ENCODE measurements at regions not wholly inside any gene's neighbourhood (a gene's known extent, or its start where the extent isn't known, plus 50 kb on each side); places are given as distances from the start of the nearest gene placed in this dataset.
"Not testable (repeated sequence)": the region's sequence is repeated elsewhere in the genome, so short reads cannot be mapped to it uniquely, and the experiment has no call there.

DNA sequence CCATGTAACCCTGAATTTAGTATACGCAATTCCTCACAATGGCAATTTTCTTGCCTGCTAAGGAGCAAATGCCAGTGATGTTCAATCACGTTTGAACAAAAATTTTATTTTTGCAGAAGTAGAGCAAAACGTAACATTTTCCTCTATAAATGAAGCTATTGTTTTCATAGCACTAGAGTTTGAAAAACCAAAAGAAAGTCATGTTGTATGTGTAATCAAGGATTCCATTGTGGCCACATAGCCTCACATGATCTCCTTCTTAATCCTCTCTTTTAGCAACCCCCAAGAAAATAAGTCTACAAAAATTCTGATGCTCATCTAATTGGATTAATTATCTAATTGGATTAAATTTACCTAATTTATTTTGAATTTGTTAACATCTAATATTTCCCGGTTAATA lies 1217.4 kb upstream of the FLRT2 start:
- no peak for DNase-seq (ENCODE audit: low spot score)

- no peak for DNase-seq (ENCODE audit: low spot score)
Observed at GRCh38 chr14:84323450-84323849, 1206.5 kb upstream of the FLRT2 start.

DNA sequence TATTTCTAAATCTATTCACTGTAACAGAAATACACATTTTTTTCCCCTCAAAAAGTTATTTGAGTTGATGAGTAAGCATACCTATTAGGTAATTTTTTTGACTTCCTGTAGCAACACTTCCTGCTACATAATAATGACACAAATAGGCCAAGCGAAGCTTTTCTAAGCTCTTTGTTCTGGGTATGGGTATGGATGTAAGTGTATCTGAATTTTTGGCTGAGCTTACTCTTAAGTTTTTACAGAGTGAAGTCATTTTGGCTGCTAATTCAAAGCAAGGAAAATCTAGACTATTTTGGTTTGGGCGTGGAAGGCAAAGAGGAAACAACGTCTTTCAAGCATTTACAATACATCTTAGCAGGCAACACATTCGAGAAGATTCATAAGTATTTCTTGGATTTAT lies 1206.0 kb upstream of the FLRT2 start:
- no peak for DNase-seq (ENCODE audit: low spot score)

DNA sequence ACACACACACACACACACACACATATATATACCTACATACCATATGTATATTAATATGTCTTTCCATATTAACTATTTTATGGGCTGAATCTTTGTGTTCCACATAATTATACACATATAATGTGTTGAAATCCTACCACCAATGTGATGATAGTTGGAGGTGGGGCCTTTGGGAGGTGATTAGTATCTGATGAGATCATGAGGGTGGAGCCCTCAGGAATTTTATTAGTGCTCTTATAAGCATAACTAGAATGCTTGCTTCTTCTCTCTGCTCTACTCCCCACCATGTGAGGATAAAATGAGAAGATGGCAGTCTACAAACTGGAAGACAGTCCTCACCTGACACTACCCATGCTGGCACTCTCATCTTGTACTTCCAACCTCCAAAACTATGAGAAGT lies 1193.5 kb upstream of the FLRT2 start:
- DNase-seq (ENCODE audit: low spot score), result no peak

DNA sequence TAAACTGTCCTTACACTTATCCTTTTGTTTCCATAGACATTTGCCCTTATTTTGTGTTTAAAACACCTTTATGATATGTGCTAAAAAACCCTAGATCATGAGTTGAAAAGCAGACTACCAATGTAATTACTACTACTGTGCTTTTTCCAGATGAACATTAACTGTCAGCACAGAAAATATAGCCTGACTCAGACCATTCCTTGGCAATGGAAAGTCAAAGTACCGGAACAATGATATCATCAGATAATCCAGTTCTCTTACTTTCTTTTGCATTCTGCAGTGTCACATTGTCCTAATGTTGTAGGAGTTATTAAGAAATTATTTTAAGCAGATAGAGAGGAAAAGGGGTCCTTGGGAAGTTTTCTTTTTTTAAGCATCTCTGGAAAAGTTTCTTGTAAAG lies 1189.0 kb upstream of the FLRT2 start:
- DNase-seq (ENCODE audit: low spot score), result no peak

GRCh38 chr14:84341867-84342266 lies 1188.1 kb upstream of the FLRT2 start:
- DNase-seq (ENCODE audit: low spot score), result not testable (repeated sequence)

DNA sequence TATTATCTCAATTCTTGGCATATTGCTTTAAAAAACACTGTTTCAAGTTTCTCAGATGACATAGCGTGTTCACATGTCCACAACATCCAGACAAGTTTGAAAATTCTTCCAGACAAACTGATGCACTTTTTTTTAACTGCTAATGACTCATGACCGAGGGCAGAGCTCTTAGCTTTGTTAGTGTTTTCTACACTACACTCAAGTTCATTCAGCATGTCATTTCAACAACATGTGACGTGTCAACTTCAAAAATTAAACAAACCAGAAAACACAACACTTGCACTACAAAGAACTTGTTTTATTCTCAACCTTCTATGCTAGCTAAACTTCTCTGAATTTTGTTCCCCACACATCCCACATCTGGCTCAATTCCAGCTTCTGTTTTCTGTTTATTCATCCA lies 1186.3 kb upstream of the FLRT2 start:
- no peak for DNase-seq (ENCODE audit: low spot score)

DNA sequence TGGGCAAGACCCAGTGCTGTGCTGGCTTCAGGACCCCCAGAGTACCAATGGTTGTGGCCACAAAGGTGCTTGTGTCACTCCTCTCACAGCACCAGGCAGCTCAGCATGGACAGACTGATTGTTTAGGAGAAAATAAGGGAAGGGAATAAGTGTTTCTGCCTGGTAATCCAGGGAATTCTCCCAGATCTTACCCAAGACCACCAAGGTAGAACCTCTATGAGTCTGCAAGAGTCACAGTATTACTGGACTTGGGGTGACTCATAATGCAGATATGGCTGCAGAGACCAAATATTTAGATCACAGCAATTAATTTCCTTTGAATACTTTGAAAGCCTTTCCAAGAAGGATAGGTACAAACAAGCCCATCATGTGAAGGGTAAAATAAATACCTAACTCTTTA lies 1178.3 kb upstream of the FLRT2 start:
- DNase-seq (ENCODE audit: low spot score), result no peak

DNA sequence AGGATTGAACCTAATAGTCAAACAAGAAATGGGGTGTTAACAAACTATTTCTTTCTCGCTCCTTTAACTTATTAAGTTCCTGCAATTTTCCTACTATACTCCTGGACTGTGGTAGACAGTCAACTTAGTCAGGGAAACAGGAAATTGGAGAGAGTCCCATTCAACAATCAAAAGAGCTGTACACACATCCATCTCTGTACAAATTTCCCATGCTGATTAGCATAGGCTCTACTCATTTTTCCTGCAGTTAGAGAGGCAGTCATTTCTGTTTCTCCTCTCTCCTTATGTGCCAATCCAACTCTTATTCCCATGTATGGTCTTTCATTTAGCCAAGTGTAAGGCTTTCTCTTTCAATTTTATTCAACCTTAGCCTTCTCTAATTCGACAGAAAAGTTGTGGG lies 1168.5 kb upstream of the FLRT2 start:
- no peak for DNase-seq (ENCODE audit: low spot score)

DNA sequence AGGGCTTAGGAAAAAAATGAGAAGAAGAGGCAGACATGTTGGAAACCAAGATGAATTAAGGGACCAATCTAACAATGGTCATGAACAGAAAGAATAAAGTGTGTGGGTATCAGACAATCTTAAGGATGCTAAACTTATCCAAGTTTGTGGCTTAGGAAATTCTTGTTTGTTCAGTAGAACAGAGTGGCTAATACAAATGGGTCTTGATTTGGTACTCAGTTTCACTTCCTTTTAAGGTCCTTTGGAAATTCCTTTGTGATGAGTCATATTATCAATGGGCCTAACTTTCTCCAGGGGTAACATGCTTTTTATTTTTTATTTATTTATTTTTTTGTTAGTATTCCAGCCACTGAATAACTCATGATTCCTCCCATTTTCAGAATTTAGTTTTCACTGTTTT lies 1154.7 kb upstream of the FLRT2 start:
- DNase-seq (ENCODE audit: low spot score), result no peak

DNA sequence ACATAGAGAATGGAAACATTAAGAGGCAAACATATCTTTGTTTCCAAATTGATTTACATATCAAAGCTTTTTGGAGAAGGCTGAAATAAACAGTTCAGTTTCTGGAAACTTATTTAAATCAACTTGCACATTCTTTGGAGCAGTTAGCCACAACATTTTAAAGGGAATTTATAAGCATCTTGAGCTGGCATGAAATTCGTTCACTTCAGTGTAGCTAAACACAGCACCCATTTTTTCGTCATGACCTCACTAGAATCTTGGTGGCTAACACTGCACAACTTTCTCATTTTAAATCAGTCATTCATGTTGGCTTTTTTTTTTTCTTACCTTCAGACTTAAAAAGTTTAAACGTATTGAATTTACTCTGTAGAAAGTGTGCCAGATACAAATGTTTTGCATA lies 1139.9 kb upstream of the FLRT2 start:
- DNase-seq (ENCODE audit: low spot score), result no peak

GRCh38 chr14:84397631-84398030 lies 1132.3 kb upstream of the FLRT2 start:
- no peak for DNase-seq (ENCODE audit: low spot score)

- DNase-seq (ENCODE audit: low spot score), result no peak
Observed at GRCh38 chr14:84399296-84399910, 1130.5 kb upstream of the FLRT2 start.

DNA sequence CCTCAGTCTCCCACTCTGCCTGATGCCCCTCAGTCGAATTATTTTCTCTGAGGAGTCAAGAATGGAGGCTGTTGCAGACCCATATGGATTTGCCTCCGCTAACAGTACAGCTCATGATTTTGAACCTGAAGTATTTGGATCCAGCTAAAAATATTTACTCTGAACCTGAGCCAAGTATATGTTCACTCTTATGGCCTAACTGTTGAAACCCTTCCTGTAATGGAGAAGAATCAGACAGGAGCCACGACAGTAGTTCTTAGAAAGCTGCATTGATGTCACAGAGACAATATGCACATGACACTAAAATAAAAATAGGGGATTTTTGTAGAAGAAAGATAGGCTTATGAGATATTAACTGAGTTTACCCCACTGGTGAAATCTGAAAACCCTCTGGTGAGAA lies 1128.3 kb upstream of the FLRT2 start:
- DNase-seq (ENCODE audit: low spot score), result no peak

DNA sequence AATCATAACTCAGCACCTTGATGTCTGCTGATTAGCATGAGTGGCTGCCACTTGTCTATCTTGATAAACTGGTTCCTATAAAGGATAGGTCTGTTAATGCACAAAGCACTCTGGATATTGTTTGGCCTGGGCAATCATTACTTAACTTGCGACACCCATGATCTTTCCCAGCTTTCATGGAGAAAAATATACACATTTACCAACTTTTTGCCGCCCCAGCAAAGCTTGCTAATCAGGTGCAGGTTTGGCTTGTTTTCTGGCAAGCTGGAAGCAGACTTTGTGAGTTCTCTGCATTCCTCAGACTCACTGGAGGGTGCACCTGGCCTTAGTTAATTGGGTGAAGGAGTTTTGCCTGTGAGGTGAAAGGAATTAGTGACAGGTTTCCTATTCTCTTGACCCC lies 1126.4 kb upstream of the FLRT2 start:
- DNase-seq (ENCODE audit: low spot score), result no peak

DNA sequence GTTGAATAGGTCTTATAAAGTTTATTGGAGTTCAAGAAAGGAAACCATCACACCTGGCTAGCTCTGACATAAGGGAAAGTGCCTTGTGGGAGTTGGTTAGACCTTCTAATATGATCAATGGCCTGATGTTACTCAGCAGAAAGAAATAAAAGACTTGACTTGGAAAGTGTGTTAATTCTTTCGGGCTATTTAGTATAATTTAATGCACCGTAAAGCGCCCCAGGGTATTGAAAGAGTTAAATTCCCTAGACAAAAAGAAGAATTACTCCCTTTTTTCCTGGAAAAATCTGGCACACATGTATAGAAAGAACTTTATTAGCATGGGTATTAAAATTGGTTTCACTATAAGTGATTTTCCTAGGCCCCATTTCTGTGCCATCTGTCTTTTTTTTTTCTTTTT lies 1125.7 kb upstream of the FLRT2 start:
- no peak for DNase-seq (ENCODE audit: low spot score)

DNA sequence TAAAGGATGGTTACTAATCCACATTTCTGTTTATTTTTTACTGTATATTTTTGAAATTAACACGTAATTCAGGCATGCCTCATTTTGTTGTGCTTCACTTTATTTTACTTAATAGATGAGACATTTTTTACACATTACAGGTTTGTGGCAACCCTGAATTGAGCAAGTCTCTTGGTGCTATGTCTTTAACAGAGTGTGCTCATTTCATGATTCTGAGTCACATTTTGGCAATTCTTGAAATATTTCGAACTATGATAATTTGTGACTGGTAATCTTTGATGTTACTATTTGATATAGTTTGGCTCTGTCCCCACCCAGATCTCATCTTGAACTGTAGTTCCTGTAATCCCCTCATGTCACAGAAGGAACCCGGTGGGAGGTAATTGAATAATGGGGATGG lies 1120.5 kb upstream of the FLRT2 start:
- no peak for DNase-seq (ENCODE audit: low spot score)

GRCh38 chr14:84410344-84410743 lies 1119.6 kb upstream of the FLRT2 start:
- DNase-seq (ENCODE audit: low spot score), result no peak

DNA sequence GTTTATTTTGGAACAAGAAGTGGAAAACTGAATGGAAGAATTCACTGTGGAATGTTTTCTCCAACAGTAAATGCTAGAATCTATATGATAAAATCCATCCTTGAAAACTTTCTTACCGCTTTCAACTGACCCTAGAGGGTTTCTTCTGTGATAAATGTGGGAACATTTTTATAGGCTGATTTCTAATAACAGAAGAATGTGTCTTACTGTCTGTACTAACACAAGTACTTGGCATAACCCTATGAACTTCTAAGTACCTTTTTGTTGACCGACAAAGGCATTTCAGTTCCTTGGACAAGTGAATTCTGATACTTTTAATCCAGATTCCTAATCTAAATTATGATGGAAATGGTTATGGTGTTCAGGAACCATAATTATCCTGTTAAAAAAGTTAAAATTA lies 1109.7 kb upstream of the FLRT2 start:
- DNase-seq (ENCODE audit: low spot score), result no peak

DNA sequence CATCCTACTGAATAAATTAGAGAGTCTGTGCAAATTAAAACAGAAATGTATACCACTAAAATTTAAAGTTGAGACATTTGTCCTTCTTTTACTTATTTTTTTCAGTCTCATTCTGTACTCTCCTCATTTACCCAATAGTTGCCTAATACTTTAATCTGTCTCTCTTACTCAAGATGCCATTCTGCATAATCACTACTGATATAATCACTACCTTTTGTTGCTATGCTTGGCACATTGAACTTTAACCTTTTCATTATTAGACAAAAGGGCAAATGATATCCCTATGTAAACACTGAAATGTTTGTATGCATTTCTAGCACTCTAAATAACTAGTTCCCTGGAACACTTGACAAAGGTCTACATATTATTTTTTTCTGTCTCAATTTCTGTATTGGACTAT lies 1108.3 kb upstream of the FLRT2 start:
- DNase-seq (ENCODE audit: low spot score), result no peak

- DNase-seq (ENCODE audit: low spot score), result no peak
Observed at GRCh38 chr14:84425968-84426367, 1104.0 kb upstream of the FLRT2 start.

DNA sequence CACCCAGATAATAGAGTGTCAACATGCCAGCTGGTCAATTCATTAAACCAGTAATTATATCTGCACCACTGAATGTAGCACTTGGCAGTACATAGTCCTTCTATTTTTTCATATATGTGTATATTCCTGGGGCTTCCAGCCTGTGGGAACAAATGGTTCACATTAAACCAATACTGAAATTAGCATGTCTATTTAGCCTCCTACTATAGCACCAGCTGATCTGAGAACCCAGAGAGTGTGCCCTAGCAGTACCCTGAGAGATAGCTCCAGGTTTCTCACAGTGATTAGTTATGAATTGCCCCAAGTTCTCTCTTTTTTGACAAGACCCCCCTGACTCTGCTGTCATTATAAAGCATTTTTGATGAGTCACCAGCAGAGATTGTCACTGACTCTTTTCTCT lies 1097.3 kb upstream of the FLRT2 start:
- DNase-seq (ENCODE audit: low spot score), result no peak

GRCh38 chr14:84433961-84434360 lies 1096.0 kb upstream of the FLRT2 start:
- no peak for DNase-seq (ENCODE audit: low spot score)

DNA sequence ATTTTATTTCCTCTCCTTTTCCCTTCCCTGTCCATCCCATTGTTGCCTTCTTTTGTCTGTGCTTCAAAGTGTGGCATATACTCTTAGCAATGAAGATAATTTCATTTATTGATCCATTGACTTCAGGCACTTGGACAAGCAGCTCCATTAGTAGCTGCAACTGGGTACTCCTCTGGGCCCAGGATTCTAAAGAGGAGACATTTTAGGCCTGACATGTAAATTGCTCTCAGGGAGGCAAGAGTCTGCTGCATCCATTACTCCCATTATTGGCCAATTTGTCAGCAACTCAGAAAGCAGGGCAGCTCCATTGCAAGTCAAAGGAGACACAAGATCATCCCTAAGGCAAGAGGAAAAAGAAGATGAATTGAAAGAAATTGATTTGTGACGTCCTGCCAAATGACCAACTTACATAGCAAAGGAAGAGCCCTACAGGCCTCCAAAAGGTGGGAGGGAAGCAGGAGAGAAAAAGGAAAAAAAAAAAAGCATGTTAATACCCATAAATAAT lies 1094.1 kb upstream of the FLRT2 start:
- no peak for DNase-seq (ENCODE audit: low spot score)

DNA sequence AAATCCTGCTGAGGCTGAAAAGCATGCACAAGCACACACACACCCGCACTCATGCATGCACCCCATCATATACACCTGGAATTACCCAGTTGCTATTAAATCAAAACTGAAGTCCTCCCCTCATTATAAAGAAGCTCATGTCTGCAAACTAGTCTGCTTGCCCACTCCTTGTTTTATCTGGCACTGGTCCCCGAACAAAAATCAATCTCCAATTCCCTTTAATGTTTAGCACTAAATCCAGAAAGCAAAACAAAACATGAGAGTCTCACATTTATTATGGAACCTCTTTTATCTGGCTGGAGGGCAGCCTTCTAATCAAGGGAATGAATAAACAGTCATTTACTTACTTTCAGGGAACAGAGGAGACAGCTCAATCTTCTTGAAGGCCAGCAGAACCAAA lies 1093.4 kb upstream of the FLRT2 start:
- DNase-seq (ENCODE audit: low spot score), result no peak

Data from globus pallidus (tissue), 1 donor.